ENCODE measurements at regions not wholly inside any gene's neighbourhood (a gene's known extent, or its start where the extent isn't known, plus 50 kb on each side); places are given as distances from the start of the nearest gene placed in this dataset.

GRCh38 chr6:76438768-76439167 is 366.3 kb upstream of the IMPG1 start:
- intact Hi-C loops (cut with micrococcal nuclease; ENCODE audit: unreplicated experiment): no loop called here
- H3K9me3 ChIP-seq (ENCODE audit: insufficient read depth, low read depth): no peaks in the 10 kb centered on the region
- no peak overlapping the region for H2AFZ ChIP-seq
- H3K79me2 ChIP-seq (ENCODE audit: low read depth): no peaks in the 10 kb centered on the region
- no peaks in the 10 kb centered on the region for H3F3A ChIP-seq (ENCODE audit: insufficient read depth, low read depth)
- H3K4me3 ChIP-seq: no peak overlapping the region
- H3K4me1 ChIP-seq (replicated peaks; ENCODE audit: insufficient read depth): no peaks in the 10 kb centered on the region
- H3K27ac ChIP-seq: no peak overlapping the region
- CTCF ChIA-PET: no interaction called here
- H4K20me1 ChIP-seq (ENCODE audit: insufficient read depth): no peaks in the 10 kb centered on the region
- TF ChIP-seq CTCF (conservative IDR thresholded peaks at IDR 0.05) (no peak), EZH2 (IDR thresholded peaks at IDR 0.05; ENCODE audit: low read depth) (no peak)
- H3K4me2 ChIP-seq: no peak overlapping the region
- no peaks in the 10 kb centered on the region for H3K27me3 ChIP-seq (ENCODE audit: insufficient read depth, low read depth)
- BruUV-seq (replicated peaks): no TSS peak
- no peaks in the 10 kb centered on the region for H3K36me3 ChIP-seq (ENCODE audit: low read depth)
- no peak for DNase-seq
- no peaks in the 10 kb centered on the region for H3K9me2 ChIP-seq (ENCODE audit: insufficient read depth)
- POLR2A ChIA-PET (ENCODE audit: unreplicated experiment): no interaction called here

- H3K27ac ChIP-seq: no peak overlapping the region
- TF ChIP-seq EZH2 (IDR thresholded peaks at IDR 0.05; ENCODE audit: low read depth) (no peak), CTCF (conservative IDR thresholded peaks at IDR 0.05) (no peak)
- H3K4me1 ChIP-seq (replicated peaks; ENCODE audit: insufficient read depth): no peaks in the 10 kb centered on the region
- H3K27me3 ChIP-seq (ENCODE audit: insufficient read depth, low read depth): 0 out of 2 replicates have a peak, but pooled peaks cover 4% of the 10 kb centered on the region
- H4K20me1 ChIP-seq (ENCODE audit: insufficient read depth): no peaks in the 10 kb centered on the region
- H3K9me2 ChIP-seq (ENCODE audit: insufficient read depth): no peaks in the 10 kb centered on the region
- no peaks in the 10 kb centered on the region for H3K36me3 ChIP-seq (ENCODE audit: low read depth)
- H3K9me3 ChIP-seq (ENCODE audit: insufficient read depth, low read depth): no peaks in the 10 kb centered on the region
- no peak overlapping the region for H3K4me2 ChIP-seq
- no peaks in the 10 kb centered on the region for H3F3A ChIP-seq (ENCODE audit: insufficient read depth, low read depth)
- H2AFZ ChIP-seq: no peak overlapping the region
- intact Hi-C loops (cut with micrococcal nuclease; ENCODE audit: unreplicated experiment): no loop called here
- no peak for DNase-seq
- no TSS peak for BruUV-seq (replicated peaks)
- no peaks in the 10 kb centered on the region for H3K79me2 ChIP-seq (ENCODE audit: low read depth)
- ChIA-PET POLR2A (ENCODE audit: unreplicated experiment) (no interaction called here), CTCF (no interaction called here)
- no peak overlapping the region for H3K4me3 ChIP-seq
Measured at GRCh38 chr6:76435174-76435573, 362.7 kb upstream of the IMPG1 start.

- Histone ChIP-seq H2AFZ (no peak overlapping the region), H3K4me1 (replicated peaks; ENCODE audit: insufficient read depth) (no peaks in the 10 kb centered on the region), H3K27ac (no peak overlapping the region), H3K4me3 (no peak overlapping the region), H3K4me2 (no peak overlapping the region), H3K79me2 (ENCODE audit: low read depth) (no peaks in the 10 kb centered on the region), H3K9me3 (ENCODE audit: insufficient read depth, low read depth) (no peaks in the 10 kb centered on the region), H3K27me3 (ENCODE audit: insufficient read depth, low read depth) (no peaks in the 10 kb centered on the region), H3K36me3 (ENCODE audit: low read depth) (no peaks in the 10 kb centered on the region), H3F3A (ENCODE audit: insufficient read depth, low read depth) (no peaks in the 10 kb centered on the region), H4K20me1 (ENCODE audit: insufficient read depth) (no peaks in the 10 kb centered on the region), H3K9me2 (ENCODE audit: insufficient read depth) (no peaks in the 10 kb centered on the region)
- ChIA-PET POLR2A (ENCODE audit: unreplicated experiment) (no interaction called here), CTCF (no interaction called here)
- intact Hi-C loops (cut with micrococcal nuclease; ENCODE audit: unreplicated experiment): no loop called here
- BruUV-seq (replicated peaks): no TSS peak
- DNase-seq: no peak
- TF ChIP-seq EZH2 (IDR thresholded peaks at IDR 0.05; ENCODE audit: low read depth) (no peak), CTCF (conservative IDR thresholded peaks at IDR 0.05) (no peak)
Measured at GRCh38 chr6:76422511-76423213, 350.2 kb upstream of the IMPG1 start.
